ENCODE measurements at regions not wholly inside any gene's neighbourhood (a gene's known extent, or its start where the extent isn't known, plus 50 kb on each side); places are given as distances from the start of the nearest gene placed in this dataset.
"Not testable (repeated sequence)": the region's sequence is repeated elsewhere in the genome, so short reads cannot be mapped to it uniquely, and the experiment has no call there.

GRCh38 chr2:167756446-167756845 lies 490.9 kb downstream of the STK39 start:
- DNase-seq (ENCODE audit: insufficient read length, low spot score), result no peak
- FAIRE-seq, result no peak

- no peak for DNase-seq (ENCODE audit: insufficient read length, low spot score)
- FAIRE-seq, result no peak
Measured at GRCh38 chr2:167753142-167753541, 494.3 kb downstream of the STK39 start.

- no peak for FAIRE-seq
- no peak for DNase-seq (ENCODE audit: insufficient read length, low spot score)
Measured at GRCh38 chr2:167752734-167753133, 494.7 kb downstream of the STK39 start.

GRCh38 chr2:167750675-167751074 lies 496.7 kb downstream of the STK39 start:
- no peak for DNase-seq (ENCODE audit: insufficient read length, low spot score)
- no peak for FAIRE-seq

GRCh38 chr2:167749660-167750059 lies 497.7 kb downstream of the STK39 start:
- no peak for FAIRE-seq
- DNase-seq (ENCODE audit: insufficient read length, low spot score), result no peak

GRCh38 chr2:167749016-167749415 lies 498.4 kb downstream of the STK39 start:
- DNase-seq (ENCODE audit: insufficient read length, low spot score) (no peak), FAIRE-seq (no peak)

GRCh38 chr2:167748536-167748935 lies 498.9 kb downstream of the STK39 start:
- DNase-seq (ENCODE audit: insufficient read length, low spot score) (no peak), FAIRE-seq (no peak)

- DNase-seq (ENCODE audit: insufficient read length, low spot score) (no peak), FAIRE-seq (no peak)
Measured at GRCh38 chr2:167745667-167746066, 501.7 kb downstream of the STK39 start.

- DNase-seq (ENCODE audit: insufficient read length, low spot score); FAIRE-seq: not testable (repeated sequence)
Measured at GRCh38 chr2:167739921-167740320, 507.5 kb downstream of the STK39 start.

- DNase-seq (ENCODE audit: insufficient read length, low spot score), result no peak
- FAIRE-seq, result no peak
Measured at GRCh38 chr2:167733747-167734146, 513.6 kb downstream of the STK39 start.

- FAIRE-seq (no peak), DNase-seq (ENCODE audit: insufficient read length, low spot score) (no peak)
Measured at GRCh38 chr2:167732326-167732725, 515.1 kb downstream of the STK39 start.

- DNase-seq (ENCODE audit: insufficient read length, low spot score), result no peak
- no peak for FAIRE-seq
Measured at GRCh38 chr2:167729911-167730310, 517.5 kb downstream of the STK39 start.

- DNase-seq (ENCODE audit: insufficient read length, low spot score) (no peak), FAIRE-seq (no peak)
Measured at GRCh38 chr2:167726788-167727187, 520.6 kb downstream of the STK39 start.

- no peak for DNase-seq (ENCODE audit: insufficient read length, low spot score)
- FAIRE-seq, result no peak
Measured at GRCh38 chr2:167721593-167721992, 525.8 kb downstream of the STK39 start.

- FAIRE-seq (no peak), DNase-seq (ENCODE audit: insufficient read length, low spot score) (no peak)
Measured at GRCh38 chr2:167719410-167719809, 528.0 kb downstream of the STK39 start.

GRCh38 chr2:167718560-167718959 lies 528.8 kb downstream of the STK39 start:
- FAIRE-seq (no peak), DNase-seq (ENCODE audit: insufficient read length, low spot score) (no peak)

GRCh38 chr2:167715932-167716331 lies 531.5 kb downstream of the STK39 start:
- FAIRE-seq, result no peak

GRCh38 chr2:167715498-167715897 lies 531.9 kb downstream of the STK39 start:
- not testable (repeated sequence) for DNase-seq (ENCODE audit: insufficient read length, low spot score); FAIRE-seq

More at GRCh38 chr2:167715932-167716331, 531.5 kb downstream of the STK39 start:
- DNase-seq (ENCODE audit: insufficient read length, low spot score), result no peak

GRCh38 chr2:167712275-167712674 lies 535.1 kb downstream of the STK39 start:
- FAIRE-seq, result no peak
- no peak for DNase-seq (ENCODE audit: insufficient read length, low spot score)

GRCh38 chr2:167708998-167709397 lies 538.4 kb downstream of the STK39 start:
- DNase-seq (ENCODE audit: insufficient read length, low spot score) (no peak), FAIRE-seq (no peak)

GRCh38 chr2:167706800-167707199 lies 540.6 kb downstream of the STK39 start:
- FAIRE-seq (no peak), DNase-seq (ENCODE audit: insufficient read length, low spot score) (no peak)

- DNase-seq (ENCODE audit: insufficient read length, low spot score), result no peak
- no peak for FAIRE-seq
Measured at GRCh38 chr2:167703441-167703840, 544.0 kb downstream of the STK39 start.

GRCh38 chr2:167702227-167702626 lies 545.2 kb downstream of the STK39 start:
- FAIRE-seq, result no peak

More at GRCh38 chr2:167702227-167702626, 545.2 kb downstream of the STK39 start:
- DNase-seq (ENCODE audit: insufficient read length, low spot score), result no peak

Data from GM19239 (cell line).